UCSD-AML1 (cell line): ENCODE measurements at regions not wholly inside any gene's neighbourhood (a gene's known extent, or its start where the extent isn't known, plus 50 kb on each side); places are given as distances from the start of the nearest gene placed in this dataset.
A peak's percentile ranks its signal among the peaks of the same experiment; 100 is the strongest.
"Not testable (repeated sequence)": the region's sequence is repeated elsewhere in the genome, so short reads cannot be mapped to it uniquely, and the experiment has no call there.

ENCODE experiments used
- DNase-seq: peaks from one replicate; lab custom pipeline; 2025; ENCODE audit not compliant: unreplicated experiment; lab: John Stamatoyannopoulos, UW

GRCh38 chr18:54433368-54433767 is 75.7 kb downstream of the C18orf54 start:
- no peak for DNase-seq

GRCh38 chr18:54433857-54434256 is 76.2 kb downstream of the C18orf54 start:
- no peak for DNase-seq

- DNase-seq, result no peak
Measured at GRCh38 chr18:54434453-54434852, 76.7 kb downstream of the C18orf54 start.

GRCh38 chr18:54436501-54436900 is 78.8 kb downstream of the C18orf54 start:
- DNase-seq, result no peak

GRCh38 chr18:54440292-54440691 is 82.6 kb downstream of the C18orf54 start:
- no peak for DNase-seq

GRCh38 chr18:54444319-54444914 is 86.7 kb downstream of the C18orf54 start:
- peak; percentile 61 for DNase-seq

GRCh38 chr18:54453996-54454395 is 96.3 kb downstream of the C18orf54 start:
- no peak for DNase-seq

- DNase-seq, result no peak
Measured at GRCh38 chr18:54465502-54465901, 107.8 kb downstream of the C18orf54 start.

GRCh38 chr18:54466248-54467005 is 108.7 kb downstream of the C18orf54 start:
- DNase-seq, result no peak

GRCh38 chr18:54479365-54479764 is 111.7 kb upstream of the DYNAP start:
- no peak for DNase-seq

- no peak for DNase-seq
Measured at GRCh38 chr18:54480616-54481015, 110.4 kb upstream of the DYNAP start.

- not testable (repeated sequence) for DNase-seq
Measured at GRCh38 chr18:54502451-54502850, 88.6 kb upstream of the DYNAP start.

GRCh38 chr18:54503131-54503894 is 87.7 kb upstream of the DYNAP start:
- DNase-seq, result no peak

GRCh38 chr18:54506516-54507261 is 84.4 kb upstream of the DYNAP start:
- no peak for DNase-seq

GRCh38 chr18:54509793-54510192 is 81.3 kb upstream of the DYNAP start:
- DNase-seq, result no peak

GRCh38 chr18:54515149-54515548 is 75.9 kb upstream of the DYNAP start:
- DNase-seq, result no peak

- no peak for DNase-seq
Measured at GRCh38 chr18:54517521-54517920, 73.5 kb upstream of the DYNAP start.

- no peak for DNase-seq
Measured at GRCh38 chr18:54521846-54522245, 69.2 kb upstream of the DYNAP start.

GRCh38 chr18:54528942-54529376 is 62.1 kb upstream of the DYNAP start:
- DNase-seq, result no peak

- DNase-seq, result no peak
Measured at GRCh38 chr18:54529444-54529843, 61.6 kb upstream of the DYNAP start.

- DNase-seq, result no peak
Measured at GRCh38 chr18:54530285-54530684, 60.8 kb upstream of the DYNAP start.
